ENCODE measurements at regions not wholly inside any gene's neighbourhood (a gene's known extent, or its start where the extent isn't known, plus 50 kb on each side); places are given as distances from the start of the nearest gene placed in this dataset.

DNA sequence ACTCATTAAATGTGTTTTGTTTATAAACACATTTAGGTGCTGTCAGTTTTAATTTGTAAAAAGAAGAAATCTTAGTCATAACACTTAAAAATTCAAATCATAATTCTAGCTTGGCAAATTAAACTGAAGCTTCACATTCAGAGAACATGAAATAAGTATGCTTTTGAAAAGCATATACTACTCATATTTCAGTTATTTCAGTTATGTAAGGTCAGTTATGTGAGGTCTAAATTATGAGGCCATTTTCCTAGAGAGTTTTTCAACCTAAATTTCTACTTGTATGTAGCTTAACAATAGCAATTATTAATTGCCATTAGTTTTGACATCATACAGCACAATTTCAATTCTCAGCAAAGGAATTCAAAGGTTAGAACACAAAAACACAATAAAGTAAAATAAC, 465.0 kb downstream of the PLOD2 start:
- no peak overlapping the region for H3K4me3 ChIP-seq (ENCODE audit: low read depth, low read length, poor library complexity, severe bottlenecking)
- BruUV-seq (replicated peaks), result no TSS peak
- intact Hi-C loops (cut with micrococcal nuclease; ENCODE audit: unreplicated experiment), result no loop called here
- no peak overlapping the region for H3K27ac ChIP-seq (ENCODE audit: low read depth, low read length, poor library complexity, severe bottlenecking)
- no peaks in the 10 kb centered on the region for H3K36me3 ChIP-seq (ENCODE audit: insufficient read depth, low read length, poor library complexity, severe bottlenecking)
- no peaks in the 10 kb centered on the region for H3K27me3 ChIP-seq (replicated peaks; ENCODE audit: insufficient read depth, low read depth, low read length, poor library complexity)
- no peaks in the 10 kb centered on the region for H3K4me1 ChIP-seq (ENCODE audit: insufficient read depth, low read length, poor library complexity, severe bottlenecking)
- no peaks in the 10 kb centered on the region for H3K9me3 ChIP-seq (ENCODE audit: low read depth, low read length, poor library complexity, severe bottlenecking)
- CTCF ChIA-PET, result no interaction called here
- no peak for DNase-seq (ENCODE audit: low spot score)
- TF ChIP-seq EZH2 (IDR thresholded peaks at IDR 0.05; ENCODE audit: borderline replicate concordance, low read depth, low read length, poor library complexity, severe bottlenecking) (no peak), CTCF (conservative IDR thresholded peaks at IDR 0.05; ENCODE audit: low read depth, low read length) (no peak)
- POLR2A ChIA-PET (ENCODE audit: low non-redundant PET), result no interaction called here

- no TSS peak for BruUV-seq (replicated peaks)
- CTCF ChIA-PET, result no interaction called here
- TF ChIP-seq EZH2 (IDR thresholded peaks at IDR 0.05; ENCODE audit: borderline replicate concordance, low read depth, low read length, poor library complexity, severe bottlenecking) (no peak), CTCF (conservative IDR thresholded peaks at IDR 0.05; ENCODE audit: low read depth, low read length) (no peak)
These were observed 462.7 kb downstream of the PLOD2 start for GRCh38 chr3:145698250-145698649.

GRCh38 chr3:145698749-145699148, 462.2 kb downstream of the PLOD2 start:
- intact Hi-C loops (cut with micrococcal nuclease; ENCODE audit: unreplicated experiment), result no loop called here

More at GRCh38 chr3:145698250-145698649, 462.7 kb downstream of the PLOD2 start:
- intact Hi-C loops (cut with micrococcal nuclease; ENCODE audit: unreplicated experiment), result no loop called here
- no peak overlapping the region for H3K4me3 ChIP-seq (ENCODE audit: low read depth, low read length, poor library complexity, severe bottlenecking)
- DNase-seq (ENCODE audit: low spot score), result no peak
- no peaks in the 10 kb centered on the region for H3K27me3 ChIP-seq (replicated peaks; ENCODE audit: insufficient read depth, low read depth, low read length, poor library complexity)
- POLR2A ChIA-PET (ENCODE audit: low non-redundant PET), result no interaction called here
- H3K9me3 ChIP-seq (ENCODE audit: low read depth, low read length, poor library complexity, severe bottlenecking), result no peaks in the 10 kb centered on the region
- H3K27ac ChIP-seq (ENCODE audit: low read depth, low read length, poor library complexity, severe bottlenecking), result no peak overlapping the region
- H3K36me3 ChIP-seq (ENCODE audit: insufficient read depth, low read length, poor library complexity, severe bottlenecking), result no peaks in the 10 kb centered on the region
- H3K4me1 ChIP-seq (ENCODE audit: insufficient read depth, low read length, poor library complexity, severe bottlenecking), result peaks cover under 1% of the 10 kb centered on the region

More at GRCh38 chr3:145698749-145699148, 462.2 kb downstream of the PLOD2 start:
- ChIA-PET CTCF (no interaction called here), POLR2A (ENCODE audit: low non-redundant PET) (no interaction called here)
- no TSS peak for BruUV-seq (replicated peaks)
- H3K36me3 ChIP-seq (ENCODE audit: insufficient read depth, low read length, poor library complexity, severe bottlenecking), result no peaks in the 10 kb centered on the region
- H3K9me3 ChIP-seq (ENCODE audit: low read depth, low read length, poor library complexity, severe bottlenecking), result no peaks in the 10 kb centered on the region
- DNase-seq (ENCODE audit: low spot score), result no peak
- H3K4me1 ChIP-seq (ENCODE audit: insufficient read depth, low read length, poor library complexity, severe bottlenecking), result peaks cover 5% of the 10 kb centered on the region
- no peak overlapping the region for H3K27ac ChIP-seq (ENCODE audit: low read depth, low read length, poor library complexity, severe bottlenecking)
- no peak overlapping the region for H3K4me3 ChIP-seq (ENCODE audit: low read depth, low read length, poor library complexity, severe bottlenecking)
- 0 out of 2 replicates have a peak, but pooled peaks have one; percentile 15 for TF ChIP-seq CTCF (conservative IDR thresholded peaks at IDR 0.05; ENCODE audit: low read depth, low read length)
- no peak for TF ChIP-seq EZH2 (IDR thresholded peaks at IDR 0.05; ENCODE audit: borderline replicate concordance, low read depth, low read length, poor library complexity, severe bottlenecking)
- no peaks in the 10 kb centered on the region for H3K27me3 ChIP-seq (replicated peaks; ENCODE audit: insufficient read depth, low read depth, low read length, poor library complexity)

Measured in A673 (cell line).